ENCODE measurements at regions not wholly inside any gene's neighbourhood (a gene's known extent, or its start where the extent isn't known, plus 50 kb on each side); places are given as distances from the start of the nearest gene placed in this dataset.

- Histone ChIP-seq H3K4me1 (ENCODE audit: low read length) (no peaks in the 10 kb centered on the region), H3K79me2 (ENCODE audit: low read length) (no peaks in the 10 kb centered on the region), H3K27ac (ENCODE audit: low read length) (no peak overlapping the region), H4K20me1 (ENCODE audit: insufficient read depth, low read length) (no peaks in the 10 kb centered on the region), H3K36me3 (replicated peaks; ENCODE audit: low read depth, low read length) (no peaks in the 10 kb centered on the region), H3K4me2 (ENCODE audit: low read length) (no peak overlapping the region), H3K27me3 (ENCODE audit: low read depth, low read length) (no peaks in the 10 kb centered on the region), H3K4me3 (ENCODE audit: low read length) (no peak overlapping the region), H3K9me3 (ENCODE audit: insufficient read depth, low read length) (no peaks in the 10 kb centered on the region), H3K9ac (ENCODE audit: low read length) (no peak overlapping the region), H2AFZ (ENCODE audit: low read depth, low read length) (no peak overlapping the region)
- TF ChIP-seq EZH2phosphoT487 (IDR thresholded peaks at IDR 0.05; ENCODE audit: low read depth) (no peak), CTCF (IDR thresholded peaks at IDR 0.05; ENCODE audit: low read depth, low read length) (peak; percentile 55)
These were observed 154.1 kb downstream of the BTG1 start for GRCh38 chr12:91991399-91992187.

- no peaks in the 10 kb centered on the region for H3K36me3 ChIP-seq (replicated peaks; ENCODE audit: low read depth, low read length)
- no peaks in the 10 kb centered on the region for H3K27me3 ChIP-seq (ENCODE audit: low read depth, low read length)
- H3K9ac ChIP-seq (ENCODE audit: low read length) = no peak overlapping the region
- no peak overlapping the region for H3K4me2 ChIP-seq (ENCODE audit: low read length)
- no peak overlapping the region for H3K4me3 ChIP-seq (ENCODE audit: low read length)
- H3K27ac ChIP-seq (ENCODE audit: low read length) = no peak overlapping the region
- H3K4me1 ChIP-seq (ENCODE audit: low read length) = no peaks in the 10 kb centered on the region
- no peaks in the 10 kb centered on the region for H4K20me1 ChIP-seq (ENCODE audit: insufficient read depth, low read length)
- H2AFZ ChIP-seq (ENCODE audit: low read depth, low read length) = no peak overlapping the region
- TF ChIP-seq CTCF (IDR thresholded peaks at IDR 0.05; ENCODE audit: low read depth, low read length) (no peak), EZH2phosphoT487 (IDR thresholded peaks at IDR 0.05; ENCODE audit: low read depth) (no peak)
- H3K79me2 ChIP-seq (ENCODE audit: low read length) = no peaks in the 10 kb centered on the region
- H3K9me3 ChIP-seq (ENCODE audit: insufficient read depth, low read length) = no peaks in the 10 kb centered on the region
These were observed 155.1 kb downstream of the BTG1 start for GRCh38 chr12:91990525-91990924.

- no peak for TF ChIP-seq EZH2phosphoT487 (IDR thresholded peaks at IDR 0.05; ENCODE audit: low read depth)
- no peak for TF ChIP-seq CTCF (IDR thresholded peaks at IDR 0.05; ENCODE audit: low read depth, low read length)
- Histone ChIP-seq H3K9me3 (ENCODE audit: insufficient read depth, low read length) (no peaks in the 10 kb centered on the region), H3K4me2 (ENCODE audit: low read length) (no peak overlapping the region), H4K20me1 (ENCODE audit: insufficient read depth, low read length) (no peaks in the 10 kb centered on the region), H2AFZ (ENCODE audit: low read depth, low read length) (no peak overlapping the region), H3K27me3 (ENCODE audit: low read depth, low read length) (no peaks in the 10 kb centered on the region), H3K4me1 (ENCODE audit: low read length) (no peaks in the 10 kb centered on the region), H3K9ac (ENCODE audit: low read length) (no peak overlapping the region), H3K27ac (ENCODE audit: low read length) (no peak overlapping the region), H3K4me3 (ENCODE audit: low read length) (no peak overlapping the region), H3K79me2 (ENCODE audit: low read length) (no peaks in the 10 kb centered on the region), H3K36me3 (replicated peaks; ENCODE audit: low read depth, low read length) (no peaks in the 10 kb centered on the region)
These were observed 156.5 kb downstream of the BTG1 start for GRCh38 chr12:91989143-91989542.

- Histone ChIP-seq H3K27ac (ENCODE audit: low read length) (no peak overlapping the region), H3K9ac (ENCODE audit: low read length) (no peak overlapping the region), H3K4me1 (ENCODE audit: low read length) (no peaks in the 10 kb centered on the region), H3K9me3 (ENCODE audit: insufficient read depth, low read length) (no peaks in the 10 kb centered on the region), H4K20me1 (ENCODE audit: insufficient read depth, low read length) (no peaks in the 10 kb centered on the region), H3K27me3 (ENCODE audit: low read depth, low read length) (no peaks in the 10 kb centered on the region), H3K4me3 (ENCODE audit: low read length) (no peak overlapping the region), H3K36me3 (replicated peaks; ENCODE audit: low read depth, low read length) (no peaks in the 10 kb centered on the region), H2AFZ (ENCODE audit: low read depth, low read length) (no peak overlapping the region), H3K79me2 (ENCODE audit: low read length) (no peaks in the 10 kb centered on the region), H3K4me2 (ENCODE audit: low read length) (no peak overlapping the region)
- TF ChIP-seq CTCF (IDR thresholded peaks at IDR 0.05; ENCODE audit: low read depth, low read length) = no peak
- no peak for TF ChIP-seq EZH2phosphoT487 (IDR thresholded peaks at IDR 0.05; ENCODE audit: low read depth)
These were observed 157.3 kb downstream of the BTG1 start for GRCh38 chr12:91988086-91988923.

Measured in OCI-LY3 (cell line).